ENCODE measurements at regions not wholly inside any gene's neighbourhood (a gene's known extent, or its start where the extent isn't known, plus 50 kb on each side); places are given as distances from the start of the nearest gene placed in this dataset.
A peak's percentile ranks its signal among the peaks of the same experiment; 100 is the strongest.

GRCh38 chr6:139570166-139570565 is 195.7 kb upstream of the CITED2 start:
- Mint-ChIP-seq H3K4me3 (peak overlapping the region; percentile 75), H3K4me1 (ENCODE audit: low read depth) (peaks cover 58% of the 10 kb centered on the region), H3K9me3 (peaks cover 8% of the 10 kb centered on the region), H3K27me3 (ENCODE audit: insufficient read depth) (peaks cover 4% of the 10 kb centered on the region; the same call in 1 of the 2 replicates), H3K27ac (peak overlapping the region; percentile 91), H3K36me3 (ENCODE audit: low read depth) (peaks cover 29% of the 10 kb centered on the region)
- DNase-seq: no peak
- no peak for TF ChIP-seq CTCF (IDR thresholded peaks at IDR 0.05)

DNA sequence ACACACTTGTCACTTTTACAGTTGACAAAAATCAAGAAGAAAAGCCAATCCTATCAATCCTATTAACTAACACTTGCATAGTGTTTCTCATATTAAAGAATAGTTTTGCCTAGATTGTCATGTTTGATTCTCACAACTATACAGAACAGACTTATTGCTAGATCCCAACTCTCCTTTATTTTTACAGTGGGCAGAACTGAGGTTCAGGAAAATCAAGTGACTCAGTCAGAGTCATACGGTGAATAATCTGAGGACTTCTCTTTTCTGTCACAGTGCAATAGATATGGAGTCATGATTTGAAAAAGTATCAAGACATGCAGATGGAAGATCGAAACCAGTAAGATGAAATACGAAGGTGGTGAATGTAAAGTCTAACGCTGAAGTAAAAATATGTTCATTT is 195.1 kb upstream of the CITED2 start:
- peaks cover 8% of the 10 kb centered on the region for H3K9me3 Mint-ChIP-seq
- peaks cover 29% of the 10 kb centered on the region for H3K36me3 Mint-ChIP-seq (ENCODE audit: low read depth)
- peak; percentile 73 for DNase-seq
- peaks cover 6% of the 10 kb centered on the region for H3K27me3 Mint-ChIP-seq (ENCODE audit: insufficient read depth)
- peak overlapping the region; percentile 91 for H3K27ac Mint-ChIP-seq
- H3K4me3 Mint-ChIP-seq: peak overlapping the region; percentile 75
- peaks cover 62% of the 10 kb centered on the region for H3K4me1 Mint-ChIP-seq (ENCODE audit: low read depth)
- no peak for TF ChIP-seq CTCF (IDR thresholded peaks at IDR 0.05)

DNA sequence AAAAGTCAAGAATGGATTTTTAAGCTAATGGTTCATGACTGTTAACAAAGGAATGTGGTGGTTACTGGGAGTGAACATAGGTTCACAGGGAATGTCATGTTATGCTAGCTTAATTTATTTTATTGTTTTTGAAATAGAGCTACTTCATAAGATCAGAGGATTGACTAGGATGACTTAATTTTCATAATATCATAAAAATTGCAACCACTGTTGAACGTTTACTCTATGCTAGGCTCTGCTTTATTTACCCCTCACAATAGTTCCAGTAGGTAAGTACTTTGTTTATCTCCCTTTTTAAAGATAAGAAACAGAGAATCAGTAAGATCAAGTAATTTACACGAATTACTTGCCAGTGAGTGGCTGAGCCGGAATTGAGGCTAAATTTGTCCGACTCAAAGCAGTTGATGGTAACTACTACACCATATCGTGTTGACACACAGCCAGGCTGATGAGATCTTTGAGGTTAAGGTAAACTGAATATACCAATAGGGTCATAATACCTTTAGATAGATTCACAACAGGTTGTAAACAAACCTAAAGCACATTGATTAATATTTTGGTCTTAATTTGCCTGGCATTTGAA is 194.6 kb upstream of the CITED2 start:
- DNase-seq: peak; percentile 80
- peak overlapping the region; percentile 75 for H3K4me3 Mint-ChIP-seq
- no peak for TF ChIP-seq CTCF (IDR thresholded peaks at IDR 0.05)

DNA sequence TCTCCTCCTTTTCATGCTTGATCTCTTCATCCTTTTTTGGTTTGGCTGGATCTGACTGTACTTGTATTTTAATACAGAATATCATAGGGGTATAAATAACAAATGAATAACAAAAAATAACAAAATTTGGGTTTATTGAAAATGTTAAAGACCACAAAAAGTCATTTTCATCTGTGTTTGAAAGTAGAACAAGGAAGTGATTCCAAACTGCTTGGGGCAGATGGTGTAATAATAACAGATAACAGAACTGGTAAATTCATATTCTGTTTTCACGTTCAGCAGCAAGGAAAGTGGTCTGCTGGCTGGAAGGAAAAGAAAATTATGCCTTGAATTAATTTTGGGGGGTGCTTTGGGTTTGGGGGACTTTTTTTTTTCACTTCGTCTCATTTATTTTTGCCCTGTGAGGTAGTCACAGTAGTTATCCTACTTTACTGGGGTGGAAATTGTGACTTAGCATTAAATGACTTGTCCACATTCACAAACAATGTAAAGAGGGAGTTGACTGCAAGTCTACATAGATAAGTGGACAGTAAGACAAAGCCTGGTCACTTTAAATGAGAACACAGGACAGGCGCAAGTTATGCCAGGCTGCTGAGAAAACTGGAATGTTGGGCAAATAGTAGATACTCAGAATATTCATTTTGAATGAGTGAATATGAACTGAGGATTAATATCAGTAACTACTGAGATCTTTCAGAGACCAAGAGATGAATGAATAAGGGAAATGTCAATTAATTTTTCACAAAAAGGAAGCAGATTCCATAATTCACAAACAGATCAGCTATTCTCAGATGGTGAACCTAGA is 193.9 kb upstream of the CITED2 start:
- Mint-ChIP-seq H3K9me3 (peaks cover 3% of the 10 kb centered on the region; the same call in 1 of the 2 replicates), H3K4me1 (ENCODE audit: low read depth) (peaks cover 70% of the 10 kb centered on the region), H3K4me3 (peak overlapping the region; percentile 75), H3K27me3 (ENCODE audit: insufficient read depth) (peaks cover 9% of the 10 kb centered on the region), H3K27ac (peak overlapping the region; percentile 91), H3K36me3 (ENCODE audit: low read depth) (peaks cover 19% of the 10 kb centered on the region)
- no peak for TF ChIP-seq CTCF (IDR thresholded peaks at IDR 0.05)
- DNase-seq: peak; percentile 27

More for the DNA sequence above, 194.6 kb upstream of the CITED2 start:
- peaks cover 7% of the 10 kb centered on the region for H3K9me3 Mint-ChIP-seq
- H3K36me3 Mint-ChIP-seq (ENCODE audit: low read depth): peaks cover 26% of the 10 kb centered on the region
- peaks cover 68% of the 10 kb centered on the region for H3K4me1 Mint-ChIP-seq (ENCODE audit: low read depth)
- H3K27me3 Mint-ChIP-seq (ENCODE audit: insufficient read depth): peaks cover 9% of the 10 kb centered on the region
- H3K27ac Mint-ChIP-seq: peak overlapping the region; percentile 91

- Mint-ChIP-seq H3K4me3 (no peak overlapping the region), H3K4me1 (ENCODE audit: low read depth) (peaks cover 67% of the 10 kb centered on the region), H3K27ac (peak overlapping the region; percentile 91), H3K9me3 (peaks cover 3% of the 10 kb centered on the region; the same call in 1 of the 2 replicates), H3K27me3 (ENCODE audit: insufficient read depth) (peaks cover 9% of the 10 kb centered on the region), H3K36me3 (ENCODE audit: low read depth) (peaks cover 14% of the 10 kb centered on the region)
- TF ChIP-seq CTCF (IDR thresholded peaks at IDR 0.05): no peak
- DNase-seq: no peak
Measured at GRCh38 chr6:139567095-139567494, 192.6 kb upstream of the CITED2 start.

Measured in HFFc6 (cell line).